ENCODE measurements at regions not wholly inside any gene's neighbourhood (a gene's known extent, or its start where the extent isn't known, plus 50 kb on each side); places are given as distances from the start of the nearest gene placed in this dataset.
"Not testable (repeated sequence)": the region's sequence is repeated elsewhere in the genome, so short reads cannot be mapped to it uniquely, and the experiment has no call there.

DNA sequence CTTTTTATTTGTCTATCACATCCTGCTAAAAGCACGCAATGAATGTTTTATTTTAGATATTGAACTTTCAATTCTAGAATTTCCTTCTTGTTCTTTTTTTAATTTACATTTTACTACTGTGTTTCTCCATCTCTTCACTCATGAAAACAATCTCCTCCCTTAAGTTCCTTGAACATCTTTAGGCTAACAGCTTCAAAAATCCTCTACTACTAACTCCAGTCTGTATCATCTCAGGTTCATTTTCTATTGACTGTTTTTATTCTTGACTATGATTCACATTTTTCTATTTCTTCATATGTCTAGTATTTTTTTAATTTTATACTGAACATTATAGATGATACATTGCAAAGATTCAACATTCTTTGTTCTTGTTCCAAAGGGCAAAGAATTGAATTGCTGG is 79.2 kb upstream of the NCK2 start:
- FAIRE-seq (no peak), DNase-seq (ENCODE audit: low read depth, low spot score) (no peak)
- no peaks in the 10 kb centered on the region for H3K4me1 ChIP-seq (ENCODE audit: control insufficient read depth, extremely low read depth, insufficient read depth, low read length)
- no peak overlapping the region for H3K4me2 ChIP-seq (ENCODE audit: control insufficient read depth, extremely low read depth, insufficient read depth, low read depth, low read length)
- H3K4me3 ChIP-seq (ENCODE audit: control insufficient read depth in 2 of 3, extremely low read depth in 1 of 3, insufficient read depth in 2 of 3, low read depth in 1 of 3, low read length in 3 of 3): no peak overlapping the region
- no peaks in the 10 kb centered on the region for H3K9me1 ChIP-seq (ENCODE audit: control insufficient read depth, extremely low read depth, insufficient read depth, low read length)
- no peak overlapping the region for H2AFZ ChIP-seq (ENCODE audit: control insufficient read depth, low read length)
- H3K9ac ChIP-seq (ENCODE audit: control insufficient read depth, extremely low read depth, insufficient read depth, low read length): no peak overlapping the region
- dilution Hi-C loops (cut with MboI; ENCODE audit: extremely low pct_ligation_motif_present, low sequenced_read_pairs): no loop called here
- no peaks in the 10 kb centered on the region for H3K79me2 ChIP-seq (ENCODE audit: control insufficient read depth, insufficient read depth, low read length)
- no peaks in the 10 kb centered on the region for H3K9me3 ChIP-seq (ENCODE audit: control insufficient read depth, low read depth, low read length)
- TF ChIP-seq EZH2 (IDR thresholded peaks at IDR 0.05; ENCODE audit: low read length): no peak
- TF ChIP-seq, protein P1, sequence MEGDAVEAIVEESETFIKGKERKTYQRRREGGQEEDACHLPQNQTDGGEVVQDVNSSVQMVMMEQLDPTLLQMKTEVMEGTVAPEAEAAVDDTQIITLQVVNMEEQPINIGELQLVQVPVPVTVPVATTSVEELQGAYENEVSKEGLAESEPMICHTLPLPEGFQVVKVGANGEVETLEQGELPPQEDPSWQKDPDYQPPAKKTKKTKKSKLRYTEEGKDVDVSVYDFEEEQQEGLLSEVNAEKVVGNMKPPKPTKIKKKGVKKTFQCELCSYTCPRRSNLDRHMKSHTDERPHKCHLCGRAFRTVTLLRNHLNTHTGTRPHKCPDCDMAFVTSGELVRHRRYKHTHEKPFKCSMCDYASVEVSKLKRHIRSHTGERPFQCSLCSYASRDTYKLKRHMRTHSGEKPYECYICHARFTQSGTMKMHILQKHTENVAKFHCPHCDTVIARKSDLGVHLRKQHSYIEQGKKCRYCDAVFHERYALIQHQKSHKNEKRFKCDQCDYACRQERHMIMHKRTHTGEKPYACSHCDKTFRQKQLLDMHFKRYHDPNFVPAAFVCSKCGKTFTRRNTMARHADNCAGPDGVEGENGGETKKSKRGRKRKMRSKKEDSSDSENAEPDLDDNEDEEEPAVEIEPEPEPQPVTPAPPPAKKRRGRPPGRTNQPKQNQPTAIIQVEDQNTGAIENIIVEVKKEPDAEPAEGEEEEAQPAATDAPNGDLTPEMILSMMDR (optimal IDR thresholded peaks at IDR 0.05 in 1 of 3, IDR thresholded peaks at IDR 0.05 in 1 of 3, conservative IDR thresholded peaks at IDR 0.05 in 1 of 3; ENCODE audit: extremely low read depth in 1 of 3, insufficient read depth in 2 of 3, low read length in 3 of 3): no peak
- no peaks in the 10 kb centered on the region for H3K36me3 ChIP-seq (ENCODE audit: control insufficient read depth in 2 of 2, extremely low read depth in 1 of 2, insufficient read depth in 2 of 2, low read length in 2 of 2)
- H4K20me1 ChIP-seq (ENCODE audit: control insufficient read depth, extremely low read depth, insufficient read depth, low read length): no peaks in the 10 kb centered on the region
- H3K27ac ChIP-seq (ENCODE audit: control insufficient read depth, insufficient read depth, low read length): no peak overlapping the region
- H3K27me3 ChIP-seq (ENCODE audit: control insufficient read depth, extremely low read depth, insufficient read depth, low read length): peaks cover 8% of the 10 kb centered on the region

DNA sequence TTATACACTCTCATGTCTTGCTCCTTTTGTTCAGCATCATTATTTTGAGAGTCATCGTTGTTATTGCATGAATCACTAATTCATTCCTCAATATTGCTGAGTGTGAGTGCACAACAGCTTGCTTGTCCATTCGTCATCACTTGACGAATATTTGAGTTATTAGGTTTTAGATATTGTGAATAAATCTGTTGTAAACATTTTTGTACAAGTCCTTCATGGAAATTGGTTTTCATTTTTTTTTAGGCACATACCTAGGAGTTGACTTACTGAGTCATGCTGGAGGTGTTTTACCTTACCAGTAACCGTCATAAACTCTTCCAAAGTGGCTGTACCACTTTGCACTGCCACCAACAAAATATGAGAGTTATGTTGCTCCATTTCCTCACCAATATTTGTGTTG is 84.2 kb upstream of the NCK2 start:
- no peak for FAIRE-seq
- H3K9ac ChIP-seq (ENCODE audit: control insufficient read depth, extremely low read depth, insufficient read depth, low read length): no peak overlapping the region
- no peaks in the 10 kb centered on the region for H3K36me3 ChIP-seq (ENCODE audit: control insufficient read depth in 2 of 2, extremely low read depth in 1 of 2, insufficient read depth in 2 of 2, low read length in 2 of 2)
- no peaks in the 10 kb centered on the region for H4K20me1 ChIP-seq (ENCODE audit: control insufficient read depth, extremely low read depth, insufficient read depth, low read length)
- no peaks in the 10 kb centered on the region for H3K9me3 ChIP-seq (ENCODE audit: control insufficient read depth, low read depth, low read length)
- dilution Hi-C loops (cut with MboI; ENCODE audit: extremely low pct_ligation_motif_present, low sequenced_read_pairs): no loop called here
- H3K4me3 ChIP-seq (ENCODE audit: control insufficient read depth in 2 of 3, extremely low read depth in 1 of 3, insufficient read depth in 2 of 3, low read depth in 1 of 3, low read length in 3 of 3): no peak overlapping the region
- TF ChIP-seq EZH2 (IDR thresholded peaks at IDR 0.05; ENCODE audit: low read length): no peak
- TF ChIP-seq, protein P1 (optimal IDR thresholded peaks at IDR 0.05 in 1 of 3, IDR thresholded peaks at IDR 0.05 in 1 of 3, conservative IDR thresholded peaks at IDR 0.05 in 1 of 3; ENCODE audit: extremely low read depth in 1 of 3, insufficient read depth in 2 of 3, low read length in 3 of 3): no peak
- H3K4me2 ChIP-seq (ENCODE audit: control insufficient read depth, extremely low read depth, insufficient read depth, low read depth, low read length): no peak overlapping the region
- H3K9me1 ChIP-seq (ENCODE audit: control insufficient read depth, extremely low read depth, insufficient read depth, low read length): no peaks in the 10 kb centered on the region
- no peak for DNase-seq (ENCODE audit: low read depth, low spot score)
- H3K27me3 ChIP-seq (ENCODE audit: control insufficient read depth, extremely low read depth, insufficient read depth, low read length): peaks cover 3% of the 10 kb centered on the region
- H3K4me1 ChIP-seq (ENCODE audit: control insufficient read depth, extremely low read depth, insufficient read depth, low read length): no peaks in the 10 kb centered on the region
- H3K27ac ChIP-seq (ENCODE audit: control insufficient read depth, insufficient read depth, low read length): no peak overlapping the region
- no peaks in the 10 kb centered on the region for H3K79me2 ChIP-seq (ENCODE audit: control insufficient read depth, insufficient read depth, low read length)
- H2AFZ ChIP-seq (ENCODE audit: control insufficient read depth, low read length): no peak overlapping the region

DNA sequence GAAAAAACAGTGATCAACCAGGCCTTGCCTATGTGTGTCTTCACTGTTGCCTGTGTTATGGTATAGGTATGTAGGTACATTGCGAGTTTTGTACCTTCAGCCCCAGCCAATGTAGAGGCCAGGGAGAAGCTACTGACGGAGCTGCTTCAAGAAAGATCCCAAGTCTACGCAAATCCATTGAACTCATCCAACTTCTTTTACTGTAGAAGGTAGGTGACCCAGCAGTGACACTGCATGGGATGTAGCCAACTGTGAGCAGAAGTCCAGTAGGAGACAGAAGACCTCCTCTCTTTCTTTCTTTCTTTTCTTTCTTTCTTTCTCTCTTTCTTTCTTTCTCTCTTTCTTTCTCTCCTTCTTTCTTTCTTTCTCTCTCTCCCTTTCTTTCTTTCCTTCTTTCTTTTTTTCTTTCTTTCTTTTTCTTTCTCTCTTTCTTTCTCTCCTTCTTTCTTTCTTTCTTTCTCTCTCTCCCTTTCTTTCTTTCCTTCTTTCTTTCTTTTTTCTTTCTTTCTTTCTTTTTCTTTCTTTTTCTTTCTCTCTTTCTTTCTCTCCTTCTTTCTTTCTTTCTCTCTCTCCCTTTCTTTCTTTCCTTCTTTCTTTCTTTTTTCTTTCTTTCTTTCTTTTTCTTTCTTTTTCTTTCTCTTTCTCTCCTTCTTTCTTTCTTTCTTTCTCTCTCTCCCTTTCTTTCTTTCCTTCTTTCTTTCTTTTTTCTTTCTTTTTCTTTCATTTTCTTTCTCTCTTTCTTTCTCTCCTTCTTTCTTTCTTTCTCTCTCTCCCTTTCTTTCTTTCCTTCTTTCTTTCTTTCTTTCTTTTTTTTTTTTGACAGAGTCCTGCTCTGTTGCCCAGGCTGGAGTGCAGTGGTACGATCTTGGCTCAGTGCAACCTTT is 88.7 kb upstream of the NCK2 start:
- H2AFZ ChIP-seq (ENCODE audit: control insufficient read depth, low read length); H3K27ac ChIP-seq (ENCODE audit: control insufficient read depth, insufficient read depth, low read length); H3K4me2 ChIP-seq (ENCODE audit: control insufficient read depth, extremely low read depth, insufficient read depth, low read depth, low read length); H3K9ac ChIP-seq (ENCODE audit: control insufficient read depth, extremely low read depth, insufficient read depth, low read length); dilution Hi-C loops (cut with MboI; ENCODE audit: extremely low pct_ligation_motif_present, low sequenced_read_pairs); H3K36me3 ChIP-seq (ENCODE audit: control insufficient read depth in 2 of 2, extremely low read depth in 1 of 2, insufficient read depth in 2 of 2, low read length in 2 of 2); H3K27me3 ChIP-seq (ENCODE audit: control insufficient read depth, extremely low read depth, insufficient read depth, low read length); H3K79me2 ChIP-seq (ENCODE audit: control insufficient read depth, insufficient read depth, low read length); FAIRE-seq; H3K4me3 ChIP-seq (ENCODE audit: control insufficient read depth in 2 of 3, extremely low read depth in 1 of 3, insufficient read depth in 2 of 3, low read depth in 1 of 3, low read length in 3 of 3); H4K20me1 ChIP-seq (ENCODE audit: control insufficient read depth, extremely low read depth, insufficient read depth, low read length); H3K4me1 ChIP-seq (ENCODE audit: control insufficient read depth, extremely low read depth, insufficient read depth, low read length); H3K9me3 ChIP-seq (ENCODE audit: control insufficient read depth, low read depth, low read length); DNase-seq (ENCODE audit: low read depth, low spot score); H3K9me1 ChIP-seq (ENCODE audit: control insufficient read depth, extremely low read depth, insufficient read depth, low read length): not testable (repeated sequence)

Measured in keratinocyte (primary cell).